Naive B cell (primary cell): ENCODE measurements at regions not wholly inside any gene's neighbourhood (a gene's known extent, or its start where the extent isn't known, plus 50 kb on each side); places are given as distances from the start of the nearest gene placed in this dataset.
A peak's percentile ranks its signal among the peaks of the same experiment; 100 is the strongest.
"Not testable (repeated sequence)": the region's sequence is repeated elsewhere in the genome, so short reads cannot be mapped to it uniquely, and the experiment has no call there.

Experiments
- ATAC-seq, 2 donors: fragments of 150-1000 bp; cut with Tn5 transposase; 2 replicates each; pipeline ENCODE4 v1.10.0; 2021; ENCODE audit warnings: low read depth in 2 of 2, mild to moderate bottlenecking in 2 of 2, moderate library complexity in 2 of 2
- DNase-seq: peaks from one replicate; pipeline ENCODE4 v3.0.0; 2022
- H3K27ac Mint-ChIP-seq, 6 donors: one replicate each; pipeline ENCODE4 v1.8.0; 2020 to 2022; ENCODE audit warnings: mild to moderate bottlenecking in 6 of 6, mixed read lengths in 6 of 6, moderate library complexity in 5 of 6, inconsistent platforms in 2 of 6
- H3K27me3 Mint-ChIP-seq, 3 donors: one replicate each; pipeline ENCODE4 v1.8.0; 2021 to 2022; ENCODE audit warnings: mixed read lengths in 3 of 3, mild to moderate bottlenecking in 1 of 3
- H3K36me3 Mint-ChIP-seq, 2 donors: one replicate each; pipeline ENCODE4 v1.8.0; 2020 to 2022; ENCODE audit warnings: mixed read lengths in 2 of 2, inconsistent platforms in 1 of 2, mild to moderate bottlenecking in 1 of 2
- H3K4me1 Mint-ChIP-seq, 3 donors: one replicate each; pipeline ENCODE4 v1.8.0; 2020 to 2022; ENCODE audit warnings: mixed read lengths in 3 of 3, inconsistent platforms in 1 of 3, mild to moderate bottlenecking in 1 of 3, moderate library complexity in 1 of 3
- H3K4me3 Mint-ChIP-seq, 8 donors: one replicate each; pipeline ENCODE4 v1.8.0; 2020 to 2022; ENCODE audit warnings: mild to moderate bottlenecking in 8 of 8, mixed read lengths in 8 of 8, moderate library complexity in 8 of 8, inconsistent platforms in 2 of 8
- H3K9me3 Mint-ChIP-seq, 7 donors: one replicate each; pipeline ENCODE4 v1.8.0; 2020 to 2022; ENCODE audit warnings: mixed read lengths in 7 of 7, mild to moderate bottlenecking in 5 of 7, inconsistent platforms in 2 of 7, moderate library complexity in 1 of 7

GRCh38 chr7:150077543-150077942 is 203.8 kb downstream of the ATP6V0E2 start:
- not testable (repeated sequence) for H3K36me3 Mint-ChIP-seq, H3K4me3 Mint-ChIP-seq, H3K4me1 Mint-ChIP-seq, H3K27ac Mint-ChIP-seq, H3K9me3 Mint-ChIP-seq, ATAC-seq, DNase-seq
- H3K27me3 Mint-ChIP-seq: peaks cover 7 to 11% (median 9%) of the 10 kb centered on the region in 3 donors

GRCh38 chr7:150081865-150082264 is 208.1 kb downstream of the ATP6V0E2 start:
- not testable (repeated sequence) for H3K36me3 Mint-ChIP-seq, H3K9me3 Mint-ChIP-seq, DNase-seq, H3K4me3 Mint-ChIP-seq, H3K4me1 Mint-ChIP-seq, H3K27ac Mint-ChIP-seq, ATAC-seq
- H3K27me3 Mint-ChIP-seq: peaks cover 20 to 27% (median 22%) of the 10 kb centered on the region in 3 donors

GRCh38 chr7:150084724-150085123 is 211.0 kb downstream of the ATP6V0E2 start:
- not testable (repeated sequence) for H3K4me3 Mint-ChIP-seq, H3K27ac Mint-ChIP-seq, DNase-seq, H3K4me1 Mint-ChIP-seq, H3K36me3 Mint-ChIP-seq, ATAC-seq
- Mint-ChIP-seq H3K9me3 (peaks cover 0 to 19% (median 4%) of the 10 kb centered on the region in 7 donors), H3K27me3 (peaks cover 17 to 21% (median 20%) of the 10 kb centered on the region in 3 donors)

- not testable (repeated sequence) for H3K27ac Mint-ChIP-seq, DNase-seq, H3K4me3 Mint-ChIP-seq, H3K36me3 Mint-ChIP-seq, ATAC-seq, H3K4me1 Mint-ChIP-seq
- H3K27me3 Mint-ChIP-seq: peaks cover 11 to 18% (median 13%) of the 10 kb centered on the region in 3 donors
- H3K9me3 Mint-ChIP-seq: peaks cover 0 to 19% (median 4%) of the 10 kb centered on the region in 7 donors
Measured at GRCh38 chr7:150087478-150087877, 213.7 kb downstream of the ATP6V0E2 start.

GRCh38 chr7:150089139-150089538 is 215.4 kb downstream of the ATP6V0E2 start:
- H3K4me1 Mint-ChIP-seq, H3K4me3 Mint-ChIP-seq, DNase-seq, ATAC-seq, H3K27ac Mint-ChIP-seq, H3K36me3 Mint-ChIP-seq: not testable (repeated sequence)
- H3K9me3 Mint-ChIP-seq: peaks cover 0 to 19% (median 4%) of the 10 kb centered on the region in 7 donors
- H3K27me3 Mint-ChIP-seq: peaks cover 11 to 14% (median 12%) of the 10 kb centered on the region in 3 donors

GRCh38 chr7:150090776-150091175 is 217.0 kb downstream of the ATP6V0E2 start:
- H3K27ac Mint-ChIP-seq, H3K27me3 Mint-ChIP-seq, H3K36me3 Mint-ChIP-seq, H3K4me1 Mint-ChIP-seq, DNase-seq, ATAC-seq, H3K4me3 Mint-ChIP-seq: not testable (repeated sequence)
- H3K9me3 Mint-ChIP-seq: peaks cover 0 to 19% (median 4%) of the 10 kb centered on the region in 7 donors

- not testable (repeated sequence) for DNase-seq, ATAC-seq, H3K36me3 Mint-ChIP-seq, H3K4me3 Mint-ChIP-seq, H3K27ac Mint-ChIP-seq, H3K4me1 Mint-ChIP-seq, H3K9me3 Mint-ChIP-seq, H3K27me3 Mint-ChIP-seq
Measured at GRCh38 chr7:150093897-150094296, 220.1 kb downstream of the ATP6V0E2 start.

- DNase-seq, H3K27me3 Mint-ChIP-seq, H3K27ac Mint-ChIP-seq, ATAC-seq, H3K9me3 Mint-ChIP-seq, H3K4me1 Mint-ChIP-seq, H3K4me3 Mint-ChIP-seq, H3K36me3 Mint-ChIP-seq: not testable (repeated sequence)
Measured at GRCh38 chr7:150096213-150096994, 222.6 kb downstream of the ATP6V0E2 start.

GRCh38 chr7:150098592-150098991 is 224.6 kb upstream of the LRRC61 start:
- H3K27ac Mint-ChIP-seq, H3K36me3 Mint-ChIP-seq, H3K9me3 Mint-ChIP-seq, ATAC-seq, H3K4me3 Mint-ChIP-seq, H3K27me3 Mint-ChIP-seq, H3K4me1 Mint-ChIP-seq, DNase-seq: not testable (repeated sequence)

GRCh38 chr7:150101282-150101681 is 221.9 kb upstream of the LRRC61 start:
- H3K27ac Mint-ChIP-seq, H3K27me3 Mint-ChIP-seq, ATAC-seq, H3K4me3 Mint-ChIP-seq, DNase-seq, H3K9me3 Mint-ChIP-seq, H3K4me1 Mint-ChIP-seq, H3K36me3 Mint-ChIP-seq: not testable (repeated sequence)

- peaks cover 0 to 14% (median 13%) of the 10 kb centered on the region in 3 donors for H3K27me3 Mint-ChIP-seq
- not testable (repeated sequence) for H3K4me3 Mint-ChIP-seq, H3K9me3 Mint-ChIP-seq, ATAC-seq, H3K27ac Mint-ChIP-seq, DNase-seq, H3K36me3 Mint-ChIP-seq, H3K4me1 Mint-ChIP-seq
Measured at GRCh38 chr7:150107283-150107682, 215.9 kb upstream of the LRRC61 start.

GRCh38 chr7:150110375-150110820 is 212.8 kb upstream of the LRRC61 start:
- DNase-seq: not testable (repeated sequence)

GRCh38 chr7:150110882-150111281 is 212.3 kb upstream of the LRRC61 start:
- not testable (repeated sequence) for ATAC-seq, H3K4me3 Mint-ChIP-seq, H3K27ac Mint-ChIP-seq, H3K36me3 Mint-ChIP-seq, H3K9me3 Mint-ChIP-seq, DNase-seq, H3K4me1 Mint-ChIP-seq
- H3K27me3 Mint-ChIP-seq: peaks cover 0 to 29% (median 21%) of the 10 kb centered on the region in 3 donors

More at GRCh38 chr7:150110375-150110820, 212.8 kb upstream of the LRRC61 start:
- H3K4me1 Mint-ChIP-seq, H3K27ac Mint-ChIP-seq, H3K4me3 Mint-ChIP-seq, H3K9me3 Mint-ChIP-seq, H3K36me3 Mint-ChIP-seq: not testable (repeated sequence)
- peak in 1 of 2 donors; percentile 34 for ATAC-seq
- peaks cover 0 to 29% (median 21%) of the 10 kb centered on the region in 3 donors for H3K27me3 Mint-ChIP-seq

- H3K9me3 Mint-ChIP-seq, H3K27ac Mint-ChIP-seq, DNase-seq, H3K4me3 Mint-ChIP-seq, ATAC-seq, H3K4me1 Mint-ChIP-seq, H3K36me3 Mint-ChIP-seq: not testable (repeated sequence)
- H3K27me3 Mint-ChIP-seq: peaks cover 0 to 29% (median 21%) of the 10 kb centered on the region in 3 donors
Measured at GRCh38 chr7:150111373-150112139, 211.6 kb upstream of the LRRC61 start.
